ENCODE measurements at regions not wholly inside any gene's neighbourhood (a gene's known extent, or its start where the extent isn't known, plus 50 kb on each side); places are given as distances from the start of the nearest gene placed in this dataset.

- TF ChIP-seq ZBTB33 (IDR thresholded peaks at IDR 0.05) (no peak), JUND (IDR thresholded peaks at IDR 0.05) (no peak), RXRA (IDR thresholded peaks at IDR 0.05) (no peak), FOXA2 (IDR thresholded peaks at IDR 0.05) (no peak), YY1 (IDR thresholded peaks at IDR 0.05) (no peak), FOXA1 (IDR thresholded peaks at IDR 0.05) (no peak), HNF4A (conservative IDR thresholded peaks at IDR 0.05) (no peak), NR2F2 (IDR thresholded peaks at IDR 0.05) (no peak)
These were observed 61.0 kb upstream of the ZMYND8 start (continued) for GRCh38 chr20:47417245-47418068.

GRCh38 chr20:47418069-47418757, 61.7 kb upstream of the ZMYND8 start:
- no peak overlapping the region for H3K4me3 ChIP-seq (ENCODE audit: low read depth in 1 of 3, low read length in 3 of 3)
- WGBS: 64% methylated on average over 7 of the region's 7 CpGs
- TF ChIP-seq HNF4A (conservative IDR thresholded peaks at IDR 0.05): no peak
- no peak for TF ChIP-seq CTCF (IDR thresholded peaks at IDR 0.05; ENCODE audit: low read depth, low read length, missing input control)
- TF ChIP-seq FOXA1 (IDR thresholded peaks at IDR 0.05): no peak
- no peak for TF ChIP-seq GABPA (IDR thresholded peaks at IDR 0.05 in 1 of 2, conservative IDR thresholded peaks at IDR 0.05 in 1 of 2)
- TF ChIP-seq TAF1 (conservative IDR thresholded peaks at IDR 0.05): no peak
- TF ChIP-seq REST (IDR thresholded peaks at IDR 0.05): no peak
- no peak for TF ChIP-seq HNF4G (IDR thresholded peaks at IDR 0.05)
- no peak for TF ChIP-seq SP1 (IDR thresholded peaks at IDR 0.05)
- no peak for TF ChIP-seq ZBTB33 (IDR thresholded peaks at IDR 0.05)
- TF ChIP-seq EGR1 (IDR thresholded peaks at IDR 0.05; ENCODE audit: low read depth in 2 of 2): no peak
- no peak for TF ChIP-seq YY1 (IDR thresholded peaks at IDR 0.05)
- no peak for TF ChIP-seq FOXA2 (IDR thresholded peaks at IDR 0.05)
- no peak for TF ChIP-seq ATF3 (IDR thresholded peaks at IDR 0.05)
- no peak for TF ChIP-seq MAX (IDR thresholded peaks at IDR 0.05)
- no peak for TF ChIP-seq RXRA (IDR thresholded peaks at IDR 0.05)
- TF ChIP-seq RAD21 (IDR thresholded peaks at IDR 0.05): no peak
- TF ChIP-seq NR2F2 (IDR thresholded peaks at IDR 0.05): no peak
- no peak for TF ChIP-seq JUND (IDR thresholded peaks at IDR 0.05)
- H3K4me1 ChIP-seq (ENCODE audit: control insufficient read depth in 4 of 4, insufficient read depth in 4 of 4, low read length in 3 of 4): no peaks in the 10 kb centered on the region
- H3K9me3 ChIP-seq (ENCODE audit: control insufficient read depth in 4 of 4, low read length in 3 of 4): no peaks in the 10 kb centered on the region
- no peak overlapping the region for H3K27ac ChIP-seq (ENCODE audit: low read depth in 1 of 2, low read length in 2 of 2)
- no peak overlapping the region for H3K9ac ChIP-seq (ENCODE audit: low read depth in 1 of 2, low read length in 2 of 2)
- no peaks in the 10 kb centered on the region for H3K27me3 ChIP-seq (ENCODE audit: control insufficient read depth in 4 of 4, insufficient read depth in 4 of 4, low read length in 3 of 4)
- no peak for DNase-seq (ENCODE audit: low spot score)
- H3K36me3 ChIP-seq (ENCODE audit: control insufficient read depth in 4 of 4, insufficient read depth in 3 of 4, low read depth in 1 of 4, low read length in 3 of 4): no peaks in the 10 kb centered on the region

All from liver (tissue), 8 donors.